ENCODE measurements at regions not wholly inside any gene's neighbourhood (a gene's known extent, or its start where the extent isn't known, plus 50 kb on each side); places are given as distances from the start of the nearest gene placed in this dataset.

DNA sequence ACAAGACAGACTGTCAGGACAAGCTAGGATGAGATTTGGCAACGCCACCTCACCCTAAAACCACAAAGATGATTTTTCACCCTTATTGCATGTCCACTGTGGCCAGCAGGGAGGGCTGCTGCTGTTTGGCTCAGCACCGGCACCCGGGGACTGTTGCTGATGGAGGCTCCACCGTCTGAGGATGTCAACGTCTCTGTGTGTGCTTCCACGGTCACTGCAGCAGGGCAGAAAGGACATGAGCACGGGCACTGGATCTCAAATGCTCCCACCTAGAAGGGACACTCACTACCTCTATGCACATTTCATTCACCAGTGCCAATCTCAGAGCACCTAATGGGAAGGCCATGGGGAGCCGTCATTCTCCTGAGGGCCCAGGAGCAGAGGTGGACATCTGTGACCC lies 599.6 kb downstream of the PTPRU start:
- TF ChIP-seq GABPA (IDR thresholded peaks at IDR 0.05 in 1 of 2, conservative IDR thresholded peaks at IDR 0.05 in 1 of 2), result no peak
- TF ChIP-seq RAD21 (IDR thresholded peaks at IDR 0.05), result no peak
- TF ChIP-seq, protein P1, sequence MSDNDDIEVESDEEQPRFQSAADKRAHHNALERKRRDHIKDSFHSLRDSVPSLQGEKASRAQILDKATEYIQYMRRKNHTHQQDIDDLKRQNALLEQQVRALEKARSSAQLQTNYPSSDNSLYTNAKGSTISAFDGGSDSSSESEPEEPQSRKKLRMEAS (IDR thresholded peaks at IDR 0.05), result no peak
- TF ChIP-seq, protein P2, sequence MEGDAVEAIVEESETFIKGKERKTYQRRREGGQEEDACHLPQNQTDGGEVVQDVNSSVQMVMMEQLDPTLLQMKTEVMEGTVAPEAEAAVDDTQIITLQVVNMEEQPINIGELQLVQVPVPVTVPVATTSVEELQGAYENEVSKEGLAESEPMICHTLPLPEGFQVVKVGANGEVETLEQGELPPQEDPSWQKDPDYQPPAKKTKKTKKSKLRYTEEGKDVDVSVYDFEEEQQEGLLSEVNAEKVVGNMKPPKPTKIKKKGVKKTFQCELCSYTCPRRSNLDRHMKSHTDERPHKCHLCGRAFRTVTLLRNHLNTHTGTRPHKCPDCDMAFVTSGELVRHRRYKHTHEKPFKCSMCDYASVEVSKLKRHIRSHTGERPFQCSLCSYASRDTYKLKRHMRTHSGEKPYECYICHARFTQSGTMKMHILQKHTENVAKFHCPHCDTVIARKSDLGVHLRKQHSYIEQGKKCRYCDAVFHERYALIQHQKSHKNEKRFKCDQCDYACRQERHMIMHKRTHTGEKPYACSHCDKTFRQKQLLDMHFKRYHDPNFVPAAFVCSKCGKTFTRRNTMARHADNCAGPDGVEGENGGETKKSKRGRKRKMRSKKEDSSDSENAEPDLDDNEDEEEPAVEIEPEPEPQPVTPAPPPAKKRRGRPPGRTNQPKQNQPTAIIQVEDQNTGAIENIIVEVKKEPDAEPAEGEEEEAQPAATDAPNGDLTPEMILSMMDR (IDR thresholded peaks at IDR 0.05; ENCODE audit: low read depth, low read length, missing input control), result no peak
- no peak for TF ChIP-seq RXRA (IDR thresholded peaks at IDR 0.05)
- TF ChIP-seq, protein P3, sequence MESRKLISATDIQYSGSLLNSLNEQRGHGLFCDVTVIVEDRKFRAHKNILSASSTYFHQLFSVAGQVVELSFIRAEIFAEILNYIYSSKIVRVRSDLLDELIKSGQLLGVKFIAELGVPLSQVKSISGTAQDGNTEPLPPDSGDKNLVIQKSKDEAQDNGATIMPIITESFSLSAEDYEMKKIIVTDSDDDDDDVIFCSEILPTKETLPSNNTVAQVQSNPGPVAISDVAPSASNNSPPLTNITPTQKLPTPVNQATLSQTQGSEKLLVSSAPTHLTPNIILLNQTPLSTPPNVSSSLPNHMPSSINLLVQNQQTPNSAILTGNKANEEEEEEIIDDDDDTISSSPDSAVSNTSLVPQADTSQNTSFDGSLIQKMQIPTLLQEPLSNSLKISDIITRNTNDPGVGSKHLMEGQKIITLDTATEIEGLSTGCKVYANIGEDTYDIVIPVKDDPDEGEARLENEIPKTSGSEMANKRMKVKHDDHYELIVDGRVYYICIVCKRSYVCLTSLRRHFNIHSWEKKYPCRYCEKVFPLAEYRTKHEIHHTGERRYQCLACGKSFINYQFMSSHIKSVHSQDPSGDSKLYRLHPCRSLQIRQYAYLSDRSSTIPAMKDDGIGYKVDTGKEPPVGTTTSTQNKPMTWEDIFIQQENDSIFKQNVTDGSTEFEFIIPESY (IDR thresholded peaks at IDR 0.05), result no peak
- TF ChIP-seq NR2F2 (IDR thresholded peaks at IDR 0.05), result no peak
- TF ChIP-seq, protein P4, sequence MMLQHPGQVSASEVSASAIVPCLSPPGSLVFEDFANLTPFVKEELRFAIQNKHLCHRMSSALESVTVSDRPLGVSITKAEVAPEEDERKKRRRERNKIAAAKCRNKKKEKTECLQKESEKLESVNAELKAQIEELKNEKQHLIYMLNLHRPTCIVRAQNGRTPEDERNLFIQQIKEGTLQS (IDR thresholded peaks at IDR 0.05), result no peak
- TF ChIP-seq YY1 (IDR thresholded peaks at IDR 0.05), result no peak
- TF ChIP-seq SP1 (IDR thresholded peaks at IDR 0.05), result no peak
- no peak for TF ChIP-seq EGR1 (IDR thresholded peaks at IDR 0.05; ENCODE audit: low read depth in 2 of 2)
- TF ChIP-seq, protein P5, sequence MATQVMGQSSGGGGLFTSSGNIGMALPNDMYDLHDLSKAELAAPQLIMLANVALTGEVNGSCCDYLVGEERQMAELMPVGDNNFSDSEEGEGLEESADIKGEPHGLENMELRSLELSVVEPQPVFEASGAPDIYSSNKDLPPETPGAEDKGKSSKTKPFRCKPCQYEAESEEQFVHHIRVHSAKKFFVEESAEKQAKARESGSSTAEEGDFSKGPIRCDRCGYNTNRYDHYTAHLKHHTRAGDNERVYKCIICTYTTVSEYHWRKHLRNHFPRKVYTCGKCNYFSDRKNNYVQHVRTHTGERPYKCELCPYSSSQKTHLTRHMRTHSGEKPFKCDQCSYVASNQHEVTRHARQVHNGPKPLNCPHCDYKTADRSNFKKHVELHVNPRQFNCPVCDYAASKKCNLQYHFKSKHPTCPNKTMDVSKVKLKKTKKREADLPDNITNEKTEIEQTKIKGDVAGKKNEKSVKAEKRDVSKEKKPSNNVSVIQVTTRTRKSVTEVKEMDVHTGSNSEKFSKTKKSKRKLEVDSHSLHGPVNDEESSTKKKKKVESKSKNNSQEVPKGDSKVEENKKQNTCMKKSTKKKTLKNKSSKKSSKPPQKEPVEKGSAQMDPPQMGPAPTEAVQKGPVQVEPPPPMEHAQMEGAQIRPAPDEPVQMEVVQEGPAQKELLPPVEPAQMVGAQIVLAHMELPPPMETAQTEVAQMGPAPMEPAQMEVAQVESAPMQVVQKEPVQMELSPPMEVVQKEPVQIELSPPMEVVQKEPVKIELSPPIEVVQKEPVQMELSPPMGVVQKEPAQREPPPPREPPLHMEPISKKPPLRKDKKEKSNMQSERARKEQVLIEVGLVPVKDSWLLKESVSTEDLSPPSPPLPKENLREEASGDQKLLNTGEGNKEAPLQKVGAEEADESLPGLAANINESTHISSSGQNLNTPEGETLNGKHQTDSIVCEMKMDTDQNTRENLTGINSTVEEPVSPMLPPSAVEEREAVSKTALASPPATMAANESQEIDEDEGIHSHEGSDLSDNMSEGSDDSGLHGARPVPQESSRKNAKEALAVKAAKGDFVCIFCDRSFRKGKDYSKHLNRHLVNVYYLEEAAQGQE (IDR thresholded peaks at IDR 0.05), result no peak
- no peak for TF ChIP-seq TAF1 (conservative IDR thresholded peaks at IDR 0.05)
- no peak for TF ChIP-seq JUND (IDR thresholded peaks at IDR 0.05)
